ENCODE measurements at regions not wholly inside any gene's neighbourhood (a gene's known extent, or its start where the extent isn't known, plus 50 kb on each side); places are given as distances from the start of the nearest gene placed in this dataset.
A peak's percentile ranks its signal among the peaks of the same experiment; 100 is the strongest.

DNA sequence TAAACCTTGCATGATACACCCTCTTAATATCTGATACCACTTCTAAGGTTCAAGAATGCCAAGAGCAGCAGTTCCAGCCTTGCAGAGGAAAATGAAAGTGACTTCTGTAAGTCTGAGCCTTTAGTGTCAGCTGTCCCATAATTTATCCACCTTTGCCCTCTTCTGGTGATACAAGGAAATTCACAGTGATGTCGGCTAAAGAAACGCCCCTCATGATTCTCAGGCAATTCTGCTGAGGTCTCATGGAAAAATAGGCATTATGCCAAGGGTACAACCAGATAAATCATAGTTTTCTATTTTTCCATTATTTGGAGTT, 172.2 kb upstream of the CXCL13 start:
- H3K27ac ChIP-seq (ENCODE audit: control insufficient read depth, insufficient read depth): no peak overlapping the region
- H3K4me2 ChIP-seq (ENCODE audit: control insufficient read depth, insufficient read depth): 0 out of 2 replicates have a peak overlapping the region, but pooled peaks have one; percentile 32
- no peak overlapping the region for H3K4me3 ChIP-seq
- no peak overlapping the region for H3K9ac ChIP-seq (ENCODE audit: control insufficient read depth, insufficient read depth, low read length)
- peak; percentile 44 for FAIRE-seq
- POLR2A ChIA-PET: no interaction called here
- SMC1A ChIA-PET (ENCODE audit: uncharacterized antibody, unreplicated experiment): interaction anchor here (2.1 to 4.4 kb wide), 2 partner anchors 18 to 168 kb away, joined by 4 to 21 read pairs; no protein-coding TSS in a partner anchor
- H3K9me3 ChIP-seq (replicated peaks; ENCODE audit: control insufficient read depth, insufficient read depth, low read length): no peaks in the 10 kb centered on the region
- CTCF ChIA-PET: interaction anchor here (0.7 to 3.6 kb wide), 11 partner anchors 8 to 333 kb away, joined by 3 to 21 read pairs (median 3); no protein-coding TSS in a partner anchor
- H2AFZ ChIP-seq (ENCODE audit: control insufficient read depth, low read depth, low read length): peak overlapping the region; percentile 29; the same call in 1 of the 2 replicates
- TF ChIP-seq RAD21 (IDR thresholded peaks at IDR 0.05; ENCODE audit: insufficient read depth, low read depth, low read length) (peak; percentile 72), CTCF (IDR thresholded peaks at IDR 0.05 in 2 of 3, conservative IDR thresholded peaks at IDR 0.05 in 1 of 3; ENCODE audit: control insufficient read depth in 2 of 3, extremely low read depth in 1 of 3, insufficient read depth in 1 of 3, low read depth in 3 of 3, low read length in 3 of 3) (peak; percentile 46 to 50 (median 49); a peak in 5 of 6 replicates), WRNIP1 (IDR thresholded peaks at IDR 0.05; ENCODE audit: borderline replicate concordance, low read depth, low read length) (no peak), SMC3 (IDR thresholded peaks at IDR 0.05; ENCODE audit: borderline replicate concordance, low read length) (peak; percentile 54; the same call in 1 of the 2 replicates), BHLHE40 (IDR thresholded peaks at IDR 0.05; ENCODE audit: borderline replicate concordance in 1 of 2, low read depth in 2 of 2, low read length in 1 of 2) (no peak), ZNF24 (IDR thresholded peaks at IDR 0.05) (no peak)
- DNase-seq (ENCODE audit: low read depth, low spot score): peak; percentile 7
- WGBS (ENCODE audit: insufficient coverage, insufficient replicate concordance, low lambda C conversion rate, missing lambda C conversion rate): 0% methylated on average over 2 of the region's 2 CpGs
- H3K36me3 ChIP-seq (ENCODE audit: control insufficient read depth in 2 of 2, insufficient read depth in 2 of 2, low read length in 1 of 2): no peaks in the 10 kb centered on the region
- RAD21 ChIA-PET (ENCODE audit: unreplicated experiment): no interaction called here
- peak; percentile 90 for ATAC-seq
- no peaks in the 10 kb centered on the region for H3K4me1 ChIP-seq (ENCODE audit: control insufficient read depth, insufficient read depth, low read length)
- no peaks in the 10 kb centered on the region for H3K79me2 ChIP-seq (ENCODE audit: control insufficient read depth, insufficient read depth, low read length)
- no TSS peak for BruUV-seq (replicated peaks)
- in situ Hi-C loops (cut with MboI) (no loop called here), intact Hi-C loops (cut with micrococcal nuclease; ENCODE audit: unreplicated experiment) (loop anchor here (1.0 to 2.0 kb wide), 2 partner anchors 48 to 67 kb away; no protein-coding TSS in a partner anchor)
- H4K20me1 ChIP-seq (ENCODE audit: control insufficient read depth, insufficient read depth): no peaks in the 10 kb centered on the region
- no peaks in the 10 kb centered on the region for H3K27me3 ChIP-seq (replicated peaks in 1 of 2; ENCODE audit: control insufficient read depth in 2 of 2, insufficient read depth in 2 of 2, low read length in 1 of 2)

Measured in GM12878 (cell line).